ENCODE measurements at regions not wholly inside any gene's neighbourhood (a gene's known extent, or its start where the extent isn't known, plus 50 kb on each side); places are given as distances from the start of the nearest gene placed in this dataset.
"Not testable (repeated sequence)": the region's sequence is repeated elsewhere in the genome, so short reads cannot be mapped to it uniquely, and the experiment has no call there.

DNA sequence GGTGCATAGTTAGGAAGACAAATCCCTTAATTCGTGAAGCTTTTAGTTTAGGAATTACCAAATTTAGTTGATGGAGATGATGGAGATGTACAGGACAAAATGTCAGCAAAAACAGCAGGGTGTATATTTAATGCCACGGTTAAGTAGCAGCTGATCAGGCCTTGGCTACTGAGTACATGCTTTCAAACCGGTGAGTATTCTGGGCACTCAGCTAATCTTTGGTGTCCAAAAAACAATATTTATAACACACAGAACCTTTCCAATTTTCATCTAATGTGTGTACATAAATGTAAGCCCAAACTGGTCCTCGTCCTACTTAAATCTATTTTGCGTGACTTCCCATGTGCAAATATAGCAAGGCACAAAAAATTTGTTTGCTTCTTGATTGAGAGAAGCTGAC, 703.4 kb upstream of the LINC00305 start:
- DNase-seq (ENCODE audit: low read depth) = no peak

GRCh38 chr18:64851726-64852125, 702.8 kb upstream of the LINC00305 start:
- no peak for DNase-seq (ENCODE audit: low read depth)

- no peak for DNase-seq (ENCODE audit: low read depth)
Observed at GRCh38 chr18:64850791-64851190, 701.9 kb upstream of the LINC00305 start.

DNA sequence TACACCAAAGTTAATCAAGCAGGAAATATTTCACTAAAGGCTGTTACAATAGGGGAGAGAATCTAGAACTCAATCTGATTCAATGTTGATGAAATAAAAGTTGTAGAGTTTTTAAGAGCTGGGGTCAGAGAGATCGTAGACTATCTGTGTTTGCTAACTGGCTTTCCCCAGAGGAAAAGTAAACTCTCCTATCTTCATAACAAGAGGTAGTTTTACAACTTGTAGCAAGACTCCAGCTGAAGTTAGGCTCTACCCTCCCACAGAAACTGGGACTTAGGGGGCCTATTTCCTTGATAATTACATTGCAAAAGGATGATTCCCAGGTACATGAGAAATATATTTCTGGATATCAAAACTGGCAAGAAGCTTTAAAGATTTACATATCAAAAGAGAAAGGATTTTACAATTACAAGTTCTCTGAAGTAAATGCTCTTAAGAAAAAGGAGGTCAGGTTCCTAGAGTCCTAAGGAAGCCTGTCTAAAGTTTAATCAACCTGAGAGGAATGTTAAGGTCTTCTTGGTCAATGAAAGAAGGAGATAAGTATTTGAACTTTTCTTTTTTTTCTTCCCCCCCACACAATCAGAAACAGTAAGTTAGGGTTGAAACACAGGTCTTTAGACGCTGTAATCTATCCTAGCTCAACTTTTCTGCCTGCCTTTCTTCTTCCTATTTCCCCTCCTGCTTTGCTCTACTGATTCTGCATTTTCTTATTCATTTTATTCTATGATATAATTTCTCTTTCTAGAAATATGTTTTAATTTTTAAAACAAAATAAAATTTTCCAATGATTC, 692.2 kb upstream of the LINC00305 start:
- DNase-seq (ENCODE audit: low read depth) = no peak

- DNase-seq (ENCODE audit: low read depth) = no peak
Observed at GRCh38 chr18:64810354-64810753, 661.5 kb upstream of the LINC00305 start.

GRCh38 chr18:64809801-64810200, 660.9 kb upstream of the LINC00305 start:
- DNase-seq (ENCODE audit: low read depth) = no peak

GRCh38 chr18:64807560-64807959, 658.7 kb upstream of the LINC00305 start:
- DNase-seq (ENCODE audit: low read depth) = no peak

DNA sequence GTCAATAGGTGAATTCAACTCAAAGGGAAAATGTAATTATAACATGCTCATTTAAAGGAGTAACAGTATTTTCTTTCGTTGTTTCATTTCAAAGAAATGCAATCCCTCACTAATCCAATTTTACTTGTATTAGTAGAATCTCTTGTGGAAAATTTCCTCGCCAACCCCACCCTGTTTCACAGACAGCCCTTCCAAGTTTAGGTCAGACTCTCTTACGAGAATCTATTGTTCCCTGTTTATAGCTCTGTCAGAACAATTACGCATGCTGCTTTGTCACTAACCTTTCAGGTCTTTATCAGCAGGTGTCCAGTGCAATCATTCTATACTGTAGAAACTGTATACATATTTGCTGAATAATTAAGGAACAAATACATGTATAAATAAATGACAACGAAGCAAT, 657.8 kb upstream of the LINC00305 start:
- no peak for DNase-seq (ENCODE audit: low read depth)

- DNase-seq (ENCODE audit: low read depth) = no peak
Observed at GRCh38 chr18:64806232-64806631, 657.3 kb upstream of the LINC00305 start.

- DNase-seq (ENCODE audit: low read depth) = no peak
Observed at GRCh38 chr18:64803471-64803870, 654.6 kb upstream of the LINC00305 start.

- DNase-seq (ENCODE audit: low read depth) = no peak
Observed at GRCh38 chr18:64800151-64800550, 651.3 kb upstream of the LINC00305 start.

GRCh38 chr18:64799376-64799775, 650.5 kb upstream of the LINC00305 start:
- DNase-seq (ENCODE audit: low read depth) = no peak

GRCh38 chr18:64791236-64791635, 642.3 kb upstream of the LINC00305 start:
- DNase-seq (ENCODE audit: low read depth) = no peak

DNA sequence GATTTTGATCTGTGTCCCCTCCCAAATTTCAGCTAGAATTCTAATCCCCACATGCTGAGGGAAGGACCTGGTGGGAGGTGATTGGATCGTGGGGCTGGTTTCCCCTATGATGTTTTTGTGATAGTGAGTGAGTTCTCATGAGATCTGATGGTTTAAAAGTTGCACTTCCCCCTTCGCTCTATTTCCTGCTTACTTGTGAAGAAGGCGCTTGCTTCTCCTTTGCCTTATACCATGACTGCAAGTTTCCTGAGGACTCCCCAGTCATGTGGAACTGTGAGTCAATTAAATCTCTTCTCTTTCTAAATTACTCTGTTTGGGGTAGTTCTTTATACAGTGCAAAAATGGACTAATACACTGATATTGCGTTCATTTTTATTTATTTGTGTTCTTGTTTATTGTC, 636.8 kb upstream of the LINC00305 start:
- DNase-seq (ENCODE audit: low read depth) = no peak

GRCh38 chr18:64777556-64777955, 628.7 kb upstream of the LINC00305 start:
- no peak for DNase-seq (ENCODE audit: low read depth)

- no peak for DNase-seq (ENCODE audit: low read depth)
Observed at GRCh38 chr18:64765908-64766307, 617.0 kb upstream of the LINC00305 start.

- DNase-seq (ENCODE audit: low read depth) = no peak
Observed at GRCh38 chr18:64752707-64753106, 603.8 kb upstream of the LINC00305 start.

GRCh38 chr18:64749884-64750283, 601.0 kb upstream of the LINC00305 start:
- DNase-seq (ENCODE audit: low read depth) = no peak

GRCh38 chr18:64747803-64748202, 598.9 kb upstream of the LINC00305 start:
- no peak for DNase-seq (ENCODE audit: low read depth)

- DNase-seq (ENCODE audit: low read depth) = no peak
Observed at GRCh38 chr18:64742898-64743297, 594.0 kb upstream of the LINC00305 start.

- no peak for DNase-seq (ENCODE audit: low read depth)
Observed at GRCh38 chr18:64734063-64734462, 585.2 kb upstream of the LINC00305 start.

DNA sequence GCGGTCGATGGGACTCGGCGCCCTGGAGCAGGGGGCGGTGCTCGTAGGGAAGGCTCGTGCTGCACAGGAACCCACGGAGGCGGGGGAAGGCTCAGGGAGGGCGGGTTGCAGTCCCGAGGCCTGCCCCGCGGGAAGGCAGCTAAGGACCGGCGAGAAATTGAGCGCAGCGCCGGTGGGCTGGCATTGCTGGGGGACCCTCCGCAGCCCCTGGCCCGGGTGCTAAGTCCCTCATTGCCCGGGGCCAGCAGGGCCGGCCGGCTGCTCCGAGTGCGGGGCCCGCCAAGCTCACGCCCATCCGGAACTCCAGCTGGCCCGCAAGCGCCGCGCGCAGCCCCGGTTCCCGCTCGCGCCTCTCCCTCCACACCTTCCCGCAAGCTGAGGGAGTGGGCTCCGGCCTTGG, 576.8 kb upstream of the LINC00305 start:
- DNase-seq (ENCODE audit: low read depth) = not testable (repeated sequence)

- no peak for DNase-seq (ENCODE audit: low read depth)
Observed at GRCh38 chr18:64720781-64721464, 572.0 kb upstream of the LINC00305 start.

GRCh38 chr18:64718808-64719207, 569.9 kb upstream of the LINC00305 start:
- DNase-seq (ENCODE audit: low read depth) = no peak

Measured in iris pigment epithelial cell (primary cell).